Smooth muscle cell (in vitro differentiated cells): ENCODE measurements at regions not wholly inside any gene's neighbourhood (a gene's known extent, or its start where the extent isn't known, plus 50 kb on each side); places are given as distances from the start of the nearest gene placed in this dataset.

ENCODE experiments used
- DNase-seq: peaks from one replicate; lab custom pipeline; 2025; ENCODE audit not compliant: unreplicated experiment; lab: John Stamatoyannopoulos, UW
- H2AFZ ChIP-seq: fragments of 200-600 bp; sonication (generic); 2 replicates; pipeline ENCODE4 v1.6.0; 2016; ENCODE audit warnings: antibody characterized with exemption, low read depth, mild to moderate bottlenecking
- H3F3A ChIP-seq: fragments of 200-600 bp; sonication (generic); 2 replicates; pipeline ENCODE4 v1.6.0; 2017; ENCODE audit warnings: antibody characterized with exemption, low read depth
- H3K27ac ChIP-seq: fragments of 200-600 bp; sonication (generic); 2 replicates; pipeline ENCODE4 v1.5.1; 2016; ENCODE audit warnings: low read depth, mild to moderate bottlenecking
- H3K27me3 ChIP-seq: fragments of 200-600 bp; sonication (generic); 2 replicates; pipeline ENCODE4 v1.6.1; 2016; ENCODE audit warnings: low read depth, mild to moderate bottlenecking
- H3K36me3 ChIP-seq: fragments of 200-600 bp; sonication (generic); 2 replicates; pipeline ENCODE4 v1.5.1; 2016; ENCODE audit warnings: low read depth
- H3K4me1 ChIP-seq: fragments of 200-600 bp; sonication (generic); 2 replicates; pipeline ENCODE4 v1.5.1; 2016; ENCODE audit warnings: low read depth
- H3K4me2 ChIP-seq: fragments of 200-600 bp; sonication (generic); 2 replicates; pipeline ENCODE4 v1.6.0; 2016; ENCODE audit warnings: mild to moderate bottlenecking
- H3K4me3 ChIP-seq: fragments of 200-600 bp; sonication (generic); 2 replicates; pipeline ENCODE4 v1.5.1; 2016; ENCODE audit warnings: mild to moderate bottlenecking
- H3K79me2 ChIP-seq: fragments of 200-600 bp; sonication (generic); 2 replicates; pipeline ENCODE4 v1.6.0; 2016; ENCODE audit warnings: low read depth, mild to moderate bottlenecking
- H3K9ac ChIP-seq: fragments of 200-600 bp; sonication (generic); 2 replicates; pipeline ENCODE4 v1.6.0; 2016; ENCODE audit warnings: low read depth
- H3K9me3 ChIP-seq: fragments of 200-600 bp; sonication (generic); replicated peaks from 2 replicates; pipeline ENCODE4 v1.5.1; 2016; ENCODE audit warnings: low read depth
- H4K20me1 ChIP-seq: fragments of 200-600 bp; sonication (generic); 2 replicates; pipeline ENCODE4 v1.6.0; 2016; ENCODE audit warnings: low read depth
- WGBS: methylation state at CpG from one replicate; pipeline ENCODE4 v1.1.7; 2016; ENCODE audit warnings: low lambda C conversion rate; 5-methylcytosine and 5-hydroxymethylcytosine counted together
- TF ChIP-seq, protein P1 (sequence below): fragments of 200-600 bp; sonication (generic); IDR thresholded peaks from 2 replicates; pipeline ENCODE4 v1.5.1; 2017; ENCODE audit warnings: borderline replicate concordance, mild to moderate bottlenecking, antibody characterized with exemption; ENCODE audit not compliant: insufficient read depth, poor library complexity, severe bottlenecking

- Histone ChIP-seq H2AFZ (peak overlapping the region; percentile 54), H4K20me1 (no peaks in the 10 kb centered on the region), H3K4me2 (peak overlapping the region; percentile 83), H3K4me1 (peaks cover 12% of the 10 kb centered on the region), H3K4me3 (no peak overlapping the region), H3K27ac (peak overlapping the region; percentile 80), H3F3A (peaks cover 12% of the 10 kb centered on the region), H3K9me3 (no peaks in the 10 kb centered on the region), H3K36me3 (no peaks in the 10 kb centered on the region), H3K9ac (no peak overlapping the region), H3K27me3 (no peaks in the 10 kb centered on the region), H3K79me2 (no peaks in the 10 kb centered on the region)
- peak; percentile 24 for DNase-seq
- TF ChIP-seq, protein P1, sequence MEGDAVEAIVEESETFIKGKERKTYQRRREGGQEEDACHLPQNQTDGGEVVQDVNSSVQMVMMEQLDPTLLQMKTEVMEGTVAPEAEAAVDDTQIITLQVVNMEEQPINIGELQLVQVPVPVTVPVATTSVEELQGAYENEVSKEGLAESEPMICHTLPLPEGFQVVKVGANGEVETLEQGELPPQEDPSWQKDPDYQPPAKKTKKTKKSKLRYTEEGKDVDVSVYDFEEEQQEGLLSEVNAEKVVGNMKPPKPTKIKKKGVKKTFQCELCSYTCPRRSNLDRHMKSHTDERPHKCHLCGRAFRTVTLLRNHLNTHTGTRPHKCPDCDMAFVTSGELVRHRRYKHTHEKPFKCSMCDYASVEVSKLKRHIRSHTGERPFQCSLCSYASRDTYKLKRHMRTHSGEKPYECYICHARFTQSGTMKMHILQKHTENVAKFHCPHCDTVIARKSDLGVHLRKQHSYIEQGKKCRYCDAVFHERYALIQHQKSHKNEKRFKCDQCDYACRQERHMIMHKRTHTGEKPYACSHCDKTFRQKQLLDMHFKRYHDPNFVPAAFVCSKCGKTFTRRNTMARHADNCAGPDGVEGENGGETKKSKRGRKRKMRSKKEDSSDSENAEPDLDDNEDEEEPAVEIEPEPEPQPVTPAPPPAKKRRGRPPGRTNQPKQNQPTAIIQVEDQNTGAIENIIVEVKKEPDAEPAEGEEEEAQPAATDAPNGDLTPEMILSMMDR: no peak
- WGBS: 27% methylated on average over 14 of the region's 14 CpGs
These were observed 69.6 kb upstream of the THBS1 start for GRCh38 chr15:39511000-39511915.

GRCh38 chr15:39511916-39512260 is 69.0 kb upstream of the THBS1 start:
- Histone ChIP-seq H3K27me3 (no peaks in the 10 kb centered on the region), H3F3A (peaks cover 12% of the 10 kb centered on the region), H3K9me3 (no peaks in the 10 kb centered on the region), H3K36me3 (no peaks in the 10 kb centered on the region), H3K4me3 (no peak overlapping the region), H3K4me2 (peak overlapping the region; percentile 83), H3K27ac (peak overlapping the region; percentile 80), H3K79me2 (no peaks in the 10 kb centered on the region), H3K4me1 (peaks cover 5% of the 10 kb centered on the region), H3K9ac (no peak overlapping the region), H4K20me1 (no peaks in the 10 kb centered on the region), H2AFZ (peak overlapping the region; percentile 54)
- DNase-seq: no peak
- TF ChIP-seq, protein P1: no peak
- 32% methylated on average over 4 of the region's 4 CpGs for WGBS

GRCh38 chr15:39512643-39513042 is 68.2 kb upstream of the THBS1 start:
- no peaks in the 10 kb centered on the region for H3K9me3 ChIP-seq
- H3K27ac ChIP-seq: no peak overlapping the region
- no peak overlapping the region for H2AFZ ChIP-seq
- peaks cover 12% of the 10 kb centered on the region for H3F3A ChIP-seq
- peaks cover 5% of the 10 kb centered on the region for H3K4me1 ChIP-seq
- TF ChIP-seq, protein P1: no peak
- H3K79me2 ChIP-seq: no peaks in the 10 kb centered on the region
- H3K9ac ChIP-seq: no peak overlapping the region
- no peaks in the 10 kb centered on the region for H3K27me3 ChIP-seq
- DNase-seq: no peak
- H3K4me2 ChIP-seq: no peak overlapping the region
- no peak overlapping the region for H3K4me3 ChIP-seq
- no peaks in the 10 kb centered on the region for H3K36me3 ChIP-seq
- no peaks in the 10 kb centered on the region for H4K20me1 ChIP-seq

DNA sequence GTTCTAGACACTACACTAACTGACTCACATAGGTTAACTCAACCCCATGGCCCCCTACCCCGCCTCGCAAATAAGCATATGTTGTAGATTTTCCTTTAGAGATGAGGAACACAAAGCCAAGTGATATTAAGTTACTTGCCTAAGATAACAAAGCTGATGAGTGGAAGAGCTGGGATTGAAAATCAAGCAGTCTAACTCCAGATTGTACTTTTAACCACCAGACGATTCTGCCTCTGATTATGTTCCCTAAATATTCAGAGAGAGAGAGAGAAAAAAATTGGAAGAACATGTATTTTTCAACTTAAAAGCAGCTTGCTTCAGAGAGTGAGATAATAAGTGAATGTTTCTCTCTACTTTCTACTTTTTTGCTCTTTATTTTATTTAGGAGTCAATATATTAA is 66.9 kb upstream of the THBS1 start:
- Histone ChIP-seq H3K27ac (no peak overlapping the region), H3K9ac (no peak overlapping the region), H3K79me2 (no peaks in the 10 kb centered on the region), H3K27me3 (no peaks in the 10 kb centered on the region), H3K4me1 (peaks cover 5% of the 10 kb centered on the region), H3K36me3 (no peaks in the 10 kb centered on the region), H3K4me3 (no peak overlapping the region), H4K20me1 (no peaks in the 10 kb centered on the region), H3K9me3 (no peaks in the 10 kb centered on the region), H2AFZ (no peak overlapping the region), H3F3A (peaks cover 12% of the 10 kb centered on the region), H3K4me2 (no peak overlapping the region)
- TF ChIP-seq, protein P1: no peak
- 82% methylated on average over 3 of the region's 3 CpGs for WGBS
- no peak for DNase-seq
